ENCODE measurements at regions not wholly inside any gene's neighbourhood (a gene's known extent, or its start where the extent isn't known, plus 50 kb on each side); places are given as distances from the start of the nearest gene placed in this dataset.

GRCh38 chr6:137794516-137795201 is 72.4 kb upstream of the TNFAIP3 start:
- Histone ChIP-seq H3K56ac (ENCODE audit: insufficient read length, low read depth, low read length) (no peak overlapping the region), H3K4me1 (ENCODE audit: insufficient read depth, low read length) (no peaks in the 10 kb centered on the region), H3T11ph (ENCODE audit: low read length) (no peak overlapping the region), H4K20me1 (ENCODE audit: control insufficient read depth, insufficient read depth, insufficient read length) (no peaks in the 10 kb centered on the region), H3K23ac (ENCODE audit: insufficient read length, low read depth, low read length) (no peak overlapping the region), H3K23me2 (ENCODE audit: insufficient read length, low read depth, low read length, poor library complexity, severe bottlenecking) (no peaks in the 10 kb centered on the region), H2BK20ac (ENCODE audit: low read depth, low read length, poor library complexity, severe bottlenecking) (no peak overlapping the region), H2AFZ (ENCODE audit: low read length) (no peak overlapping the region), H3K18ac (ENCODE audit: insufficient read length, low read depth, low read length) (no peak overlapping the region), H3K79me2 (ENCODE audit: insufficient read depth, low read length) (no peaks in the 10 kb centered on the region), H2BK5ac (ENCODE audit: insufficient read length, low read length) (no peak overlapping the region), H4K5ac (ENCODE audit: insufficient read length, low read depth, low read length) (no peak overlapping the region), H2BK12ac (ENCODE audit: insufficient read length, low read depth, low read length) (no peak overlapping the region), H3K27ac (ENCODE audit: insufficient read length, low read depth, low read length) (no peak overlapping the region), H3K9me3 (ENCODE audit: control insufficient read depth, low read depth, low read length) (no peaks in the 10 kb centered on the region), H3K27me3 (ENCODE audit: insufficient read depth, low read length) (no peaks in the 10 kb centered on the region), H3K4ac (ENCODE audit: low read depth, low read length) (no peak overlapping the region), H2BK120ac (ENCODE audit: low read depth, low read length, poor library complexity, severe bottlenecking) (no peak overlapping the region), H3K4me2 (ENCODE audit: insufficient read depth, insufficient read length, low read length) (no peak overlapping the region), H2AK5ac (ENCODE audit: insufficient read length, low read length) (no peak overlapping the region), H3K79me1 (ENCODE audit: insufficient read depth, low read depth, low read length, poor library complexity, severe bottlenecking) (no peaks in the 10 kb centered on the region), H2BK15ac (ENCODE audit: low read depth, low read length) (no peak overlapping the region), H4K8ac (replicated peaks; ENCODE audit: insufficient read length, low read depth, low read length) (no peak overlapping the region), H3K14ac (ENCODE audit: insufficient read depth, low read length) (no peak overlapping the region), H3K9ac (ENCODE audit: extremely low read depth, insufficient read length, low read length) (no peak overlapping the region), H4K91ac (ENCODE audit: insufficient read length, low read depth, low read length) (no peak overlapping the region)
- TF ChIP-seq CTCF (conservative IDR thresholded peaks at IDR 0.05), result no peak
- Mint-ChIP-seq H3K4me3 (no peak overlapping the region), H3K36me3 (ENCODE audit: insufficient read depth in 1 of 3, low read depth in 3 of 3) (no peaks in the 10 kb centered on the region), H3K27me3 (ENCODE audit: low read depth) (no peaks in the 10 kb centered on the region; the same call in 1 of the 2 replicates), H3K9me3 (peaks cover 2 to 5% of the 10 kb centered on the region in 2 experiments; a peak in 3 of 5 replicates), H3K27ac (no peak overlapping the region), H3K4me1 (peaks cover 0 to 9% of the 10 kb centered on the region in 2 experiments; a peak in 3 of 4 replicates)
- no peak for DNase-seq
- no CpG with 5 or more reads among the region's 4 CpGs for WGBS (ENCODE audit: extremely low coverage, insufficient read length, low lambda C conversion rate)

Data from H9 (cell line).